ENCODE measurements at regions not wholly inside any gene's neighbourhood (a gene's known extent, or its start where the extent isn't known, plus 50 kb on each side); places are given as distances from the start of the nearest gene placed in this dataset.

- TF ChIP-seq, protein P1, sequence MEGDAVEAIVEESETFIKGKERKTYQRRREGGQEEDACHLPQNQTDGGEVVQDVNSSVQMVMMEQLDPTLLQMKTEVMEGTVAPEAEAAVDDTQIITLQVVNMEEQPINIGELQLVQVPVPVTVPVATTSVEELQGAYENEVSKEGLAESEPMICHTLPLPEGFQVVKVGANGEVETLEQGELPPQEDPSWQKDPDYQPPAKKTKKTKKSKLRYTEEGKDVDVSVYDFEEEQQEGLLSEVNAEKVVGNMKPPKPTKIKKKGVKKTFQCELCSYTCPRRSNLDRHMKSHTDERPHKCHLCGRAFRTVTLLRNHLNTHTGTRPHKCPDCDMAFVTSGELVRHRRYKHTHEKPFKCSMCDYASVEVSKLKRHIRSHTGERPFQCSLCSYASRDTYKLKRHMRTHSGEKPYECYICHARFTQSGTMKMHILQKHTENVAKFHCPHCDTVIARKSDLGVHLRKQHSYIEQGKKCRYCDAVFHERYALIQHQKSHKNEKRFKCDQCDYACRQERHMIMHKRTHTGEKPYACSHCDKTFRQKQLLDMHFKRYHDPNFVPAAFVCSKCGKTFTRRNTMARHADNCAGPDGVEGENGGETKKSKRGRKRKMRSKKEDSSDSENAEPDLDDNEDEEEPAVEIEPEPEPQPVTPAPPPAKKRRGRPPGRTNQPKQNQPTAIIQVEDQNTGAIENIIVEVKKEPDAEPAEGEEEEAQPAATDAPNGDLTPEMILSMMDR (IDR thresholded peaks at IDR 0.05), result no peak
- no peaks in the 10 kb centered on the region for H3K36me3 ChIP-seq (ENCODE audit: insufficient read depth, low read length)
- Mint-ChIP-seq H3K27ac (no peak overlapping the region), H3K27me3 (no peaks in the 10 kb centered on the region), H3K36me3 (ENCODE audit: low read depth) (no peaks in the 10 kb centered on the region), H3K9me3 (peaks cover 4% of the 10 kb centered on the region), H3K4me1 (ENCODE audit: low read depth) (no peaks in the 10 kb centered on the region), H3K4me3 (no peak overlapping the region)
- ChIA-PET CTCF (no interaction called here), POLR2A (no interaction called here)
- no peaks in the 10 kb centered on the region for H3K4me1 ChIP-seq (ENCODE audit: insufficient read depth, low read length)
- no peak overlapping the region for H3K4me3 ChIP-seq (ENCODE audit: low read length)
- intact Hi-C loops (cut with DNase I, micrococcal nuclease), result no loop called here
- H3K27ac ChIP-seq (ENCODE audit: low read depth in 1 of 2, low read length in 2 of 2), result no peak overlapping the region
- no peaks in the 10 kb centered on the region for H3K27me3 ChIP-seq (ENCODE audit: control insufficient read depth in 1 of 2, insufficient read depth in 2 of 2, low read length in 2 of 2)
- DNase-seq, result no peak
- ATAC-seq (ENCODE audit: poor library complexity), result no peak
- H3K9me3 ChIP-seq (ENCODE audit: control insufficient read depth in 1 of 2, insufficient read depth in 1 of 2, low read length in 2 of 2), result no peaks in the 10 kb centered on the region
Observed at GRCh38 chr12:60926256-60926655, 1330.4 kb downstream of the SLC16A7 start.

DNA sequence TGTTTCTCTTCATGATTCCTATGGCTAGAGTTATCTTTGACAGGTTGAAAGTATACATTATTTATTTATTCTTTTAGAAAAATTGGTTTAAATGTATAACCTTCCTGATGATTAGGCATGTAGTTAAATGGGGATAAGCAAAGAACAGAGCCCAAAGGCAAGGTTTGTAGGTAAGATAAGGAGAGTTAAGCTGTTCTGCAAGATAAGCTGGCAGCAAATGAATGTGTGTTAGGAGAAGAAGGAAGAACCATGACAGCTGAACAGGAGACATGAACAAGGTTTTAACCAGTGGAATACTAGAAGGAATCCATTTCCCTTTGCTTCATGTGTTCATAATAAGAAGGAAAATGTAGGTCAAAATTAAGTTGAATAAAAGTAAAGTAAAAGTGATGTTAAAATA, 1330.1 kb upstream of the USP15 start:
- no peak overlapping the region for H3K27ac ChIP-seq (ENCODE audit: low read depth in 1 of 2, low read length in 2 of 2)
- no peaks in the 10 kb centered on the region for H3K36me3 Mint-ChIP-seq (ENCODE audit: low read depth)
- no peaks in the 10 kb centered on the region for H3K27me3 ChIP-seq (ENCODE audit: control insufficient read depth in 1 of 2, insufficient read depth in 2 of 2, low read length in 2 of 2)
- no peak for DNase-seq
- peaks cover 0 to 10% of the 10 kb centered on the region in 2 experiments for H3K9me3 ChIP-seq (ENCODE audit: control insufficient read depth in 1 of 2, insufficient read depth in 1 of 2, low read length in 2 of 2)
- H3K36me3 ChIP-seq (ENCODE audit: insufficient read depth, low read length), result no peaks in the 10 kb centered on the region
- ATAC-seq (ENCODE audit: poor library complexity), result no peak
- H3K4me1 ChIP-seq (ENCODE audit: insufficient read depth, low read length), result no peaks in the 10 kb centered on the region
- intact Hi-C loops (cut with DNase I, micrococcal nuclease), result no loop called here
- no peaks in the 10 kb centered on the region for H3K27me3 Mint-ChIP-seq
- TF ChIP-seq, protein P1 (IDR thresholded peaks at IDR 0.05), result no peak
- ChIA-PET POLR2A (no interaction called here), CTCF (no interaction called here)
- no peak overlapping the region for H3K4me3 Mint-ChIP-seq
- H3K4me3 ChIP-seq (ENCODE audit: low read length), result no peak overlapping the region
- no peak overlapping the region for H3K27ac Mint-ChIP-seq
- no peaks in the 10 kb centered on the region for H3K4me1 Mint-ChIP-seq (ENCODE audit: low read depth)
- H3K9me3 Mint-ChIP-seq, result peaks cover 13% of the 10 kb centered on the region

GRCh38 chr12:60935981-60936761, 1324.0 kb upstream of the USP15 start:
- H3K27me3 ChIP-seq (ENCODE audit: control insufficient read depth in 1 of 2, insufficient read depth in 2 of 2, low read length in 2 of 2), result no peaks in the 10 kb centered on the region
- ATAC-seq (ENCODE audit: poor library complexity), result no peak
- no peaks in the 10 kb centered on the region for H3K4me1 ChIP-seq (ENCODE audit: insufficient read depth, low read length)
- no peak overlapping the region for H3K4me3 Mint-ChIP-seq
- peaks cover 13 to 16% of the 10 kb centered on the region in 2 experiments for H3K9me3 ChIP-seq (ENCODE audit: control insufficient read depth in 1 of 2, insufficient read depth in 1 of 2, low read length in 2 of 2)
- H3K27ac ChIP-seq (ENCODE audit: low read depth in 1 of 2, low read length in 2 of 2), result no peak overlapping the region
- peaks cover 20% of the 10 kb centered on the region for H3K9me3 Mint-ChIP-seq
- H3K4me1 Mint-ChIP-seq (ENCODE audit: low read depth), result no peaks in the 10 kb centered on the region
- no peak for DNase-seq
- no peak overlapping the region for H3K4me3 ChIP-seq (ENCODE audit: low read length)
- intact Hi-C loops (cut with DNase I, micrococcal nuclease), result no loop called here
- no peaks in the 10 kb centered on the region for H3K36me3 ChIP-seq (ENCODE audit: insufficient read depth, low read length)
- POLR2A ChIA-PET, result no interaction called here
- no peaks in the 10 kb centered on the region for H3K36me3 Mint-ChIP-seq (ENCODE audit: low read depth)
- TF ChIP-seq, protein P1 (IDR thresholded peaks at IDR 0.05), result no peak
- H3K27ac Mint-ChIP-seq, result no peak overlapping the region
- CTCF ChIA-PET, result no interaction called here
- no peaks in the 10 kb centered on the region for H3K27me3 Mint-ChIP-seq
